HCT116 (cell line): ENCODE measurements at regions not wholly inside any gene's neighbourhood (a gene's known extent, or its start where the extent isn't known, plus 50 kb on each side); places are given as distances from the start of the nearest gene placed in this dataset.

Source experiments
- ATAC-seq: fragments of 200-7000 bp; cut with Tn5 transposase; 2 replicates; pipeline ENCODE4 v1.9.1; 2020; ENCODE audit warnings: mild to moderate bottlenecking, moderate library complexity
- BruUV-seq: library from RNA; stranded (reverse); fragments of 400-500 nt; replicated peaks from 2 replicates; lab custom pipeline; 2021; lab: Mats Ljungman, UMichigan
- CTCF ChIA-PET: fragments of 300-600 bp; sonication (Branson Sonifier 250); formaldehyde crosslinking; loops from one replicate; lab custom pipeline; 2021; ENCODE audit warnings: antibody characterized with exemption; lab: Charles Lee
- POLR2A ChIA-PET: fragments of 300-600, 350-600 bp; sonication (Branson Sonifier 250); formaldehyde crosslinking; loops from one replicate; lab custom pipeline; 2021; ENCODE audit warnings: antibody characterized with exemption; lab: Charles Lee
- RAD21 ChIA-PET, 2 experiments: fragments of 300-600 bp; sonication (Branson Sonifier 250); formaldehyde crosslinking; loops; one replicate each; lab custom pipeline; 2023; ENCODE audit warnings: low total read pairs in 2 of 2; ENCODE audit not compliant: uncharacterized antibody in 2 of 2, unreplicated experiment in 2 of 2, low non-redundant PET in 1 of 2; lab: Charles Lee
- DNase-seq: peaks from one replicate; pipeline ENCODE4 v3.0.0-alpha.2; 2010; ENCODE audit warnings: low read depth, low spot score
- H2AFZ ChIP-seq: fragments of 200-600 bp; shearing (Covaris generic), sonication (generic); 2 replicates; pipeline ENCODE4 v1.6.1; 2017; ENCODE audit warnings: low read depth, mixed run types, mixed read lengths, antibody characterized with exemption, low read length; ENCODE audit not compliant: poor library complexity, severe bottlenecking
- H3K27ac ChIP-seq: 2 replicates; pipeline ENCODE4 v1.5.1; 2012; ENCODE audit warnings: low read depth, low read length
- H3K27me3 ChIP-seq: fragments of 200-600 bp; sonication (generic); 2 replicates; pipeline ENCODE4 v1.6.1; 2016; ENCODE audit warnings: mixed run types, low read length, mixed read lengths; ENCODE audit not compliant: insufficient read depth
- H3K36me3 ChIP-seq, 2 experiments: fragments of 200-500 bp in 1 of 2; fragments of 200-600 bp in 1 of 2; sonication (Bioruptor generic) in 1 of 2; sonication (generic) in 1 of 2; 2 replicates each; pipeline versions ENCODE4 v1.5.1 to v1.6.1; 2014 to 2016; ENCODE audit warnings: low read length in 2 of 2, inconsistent platforms in 1 of 2, mixed read lengths in 1 of 2, mixed run types in 1 of 2; ENCODE audit not compliant: insufficient read depth in 2 of 2, control insufficient read depth in 1 of 2
- H3K4me1 ChIP-seq, 2 experiments: fragments of 200-600 bp in 1 of 2; sonication (generic) in 1 of 2; 2 replicates each; pipeline versions ENCODE4 v1.5.1 to v1.6.1; 2012 to 2017; ENCODE audit warnings: low read length in 2 of 2, inconsistent platforms in 1 of 2, mild to moderate bottlenecking in 1 of 2, mixed read lengths in 1 of 2, mixed run types in 1 of 2, moderate library complexity in 1 of 2; ENCODE audit not compliant: insufficient read depth in 2 of 2, control insufficient read depth in 1 of 2
- H3K4me2 ChIP-seq: fragments of 200-600 bp; sonication (generic); 2 replicates; pipeline ENCODE4 v1.6.1; 2017; ENCODE audit warnings: mixed run types, low read length, mixed read lengths
- H3K4me3 ChIP-seq, 2 experiments: fragments of 200-600 bp in 1 of 2; sonication (generic) in 1 of 2; replicated peaks in 1 of 2; 2 replicates each; pipeline ENCODE4 v1.5.1; 2011 to 2016; ENCODE audit warnings: low read length in 2 of 2, control low read depth in 1 of 2, low read depth in 1 of 2, mild to moderate bottlenecking in 1 of 2, mixed read lengths in 1 of 2, mixed run types in 1 of 2
- H3K79me2 ChIP-seq: fragments of 200-600 bp; sonication (generic); 2 replicates; pipeline ENCODE4 v1.6.1; 2017; ENCODE audit warnings: mild to moderate bottlenecking, mixed run types, low read length, moderate library complexity, mixed read lengths; ENCODE audit not compliant: insufficient read depth
- H3K9ac ChIP-seq: fragments of 200-600 bp; sonication (generic); 2 replicates; pipeline ENCODE4 v1.6.1; 2016; ENCODE audit warnings: low read length, mixed read lengths
- H3K9me2 ChIP-seq: fragments of 200-600 bp; sonication (generic), shearing (Covaris generic); 2 replicates; pipeline ENCODE4 v1.6.1; 2017; ENCODE audit warnings: mixed run types, mild to moderate bottlenecking, moderate library complexity; ENCODE audit not compliant: insufficient read depth
- H3K9me3 ChIP-seq, 2 experiments: fragments of 200-500 bp in 1 of 2; fragments of 200-600 bp in 1 of 2; sonication (Bioruptor generic) in 1 of 2; sonication (generic) in 1 of 2; 2 replicates each; pipeline ENCODE4 v1.6.1; 2014 to 2017; ENCODE audit warnings: low read length in 2 of 2, mixed read lengths in 2 of 2, inconsistent platforms in 1 of 2, low read depth in 1 of 2, mild to moderate bottlenecking in 1 of 2, mixed run types in 1 of 2, moderate library complexity in 1 of 2; ENCODE audit not compliant: control insufficient read depth in 1 of 2, insufficient read depth in 1 of 2
- H4K20me1 ChIP-seq: fragments of 200-600 bp; sonication (generic), shearing (Covaris generic); 2 replicates; pipeline ENCODE4 v1.6.1; 2017; ENCODE audit warnings: mixed run types, mild to moderate bottlenecking, moderate library complexity; ENCODE audit not compliant: insufficient read depth
- CBX3 ChIP-seq: IDR thresholded peaks from 2 replicates; pipeline ENCODE4 v1.6.1; 2012; ENCODE audit warnings: low read depth
- CEBPB ChIP-seq: IDR thresholded peaks from 2 replicates; pipeline ENCODE4 v1.6.1; 2012; ENCODE audit warnings: low read depth
- EGR1 ChIP-seq: IDR thresholded peaks from 2 replicates; pipeline ENCODE4 v1.6.1; 2012; ENCODE audit warnings: low read depth
- EZH2phosphoT487 ChIP-seq: fragments of 200-600 bp; IDR thresholded peaks from 2 replicates; pipeline ENCODE4 v1.6.1; 2018; ENCODE audit warnings: antibody characterized with exemption, borderline replicate concordance
- JUND ChIP-seq: IDR thresholded peaks from 2 replicates; pipeline ENCODE4 v1.6.1; 2012
- RAD21 ChIP-seq: IDR thresholded peaks from 2 replicates; pipeline ENCODE4 v1.6.1; 2012; ENCODE audit warnings: low read depth, mild to moderate bottlenecking
- SRF ChIP-seq: IDR thresholded peaks from 2 replicates; pipeline ENCODE4 v1.6.1; 2012; ENCODE audit warnings: low read depth
- ZFX ChIP-seq: fragments of 450-650 bp; IDR thresholded peaks from 2 replicates; pipeline ENCODE4 v1.6.1; 2017
- intact Hi-C: fragments of 100-400 bp; cut with micrococcal nuclease; formaldehyde crosslinking; loops from 2 replicates; pipeline ENCODE4 v1.10.0; 2022
- TF ChIP-seq, protein P1 (sequence below): IDR thresholded peaks from 2 replicates; pipeline ENCODE4 v1.6.1; 2011; ENCODE audit warnings: mild to moderate bottlenecking, low read length, moderate library complexity; ENCODE audit not compliant: insufficient replicate concordance; ENCODE audit errors: extremely low read depth
- TF ChIP-seq, protein P2 (sequence below), 3 experiments: fragments of 200-600 bp in 1 of 3; sonication (generic) in 1 of 3; IDR thresholded peaks in 2 of 3; conservative IDR thresholded peaks in 1 of 3; 2 replicates each; pipeline ENCODE4 v1.5.1; 2012 to 2017; ENCODE audit warnings: low read depth in 2 of 3, low read length in 2 of 3, antibody characterized with exemption in 1 of 3, borderline replicate concordance in 1 of 3, control low read depth in 1 of 3, mild to moderate bottlenecking in 1 of 3, mixed read lengths in 1 of 3, mixed run types in 1 of 3, moderate library complexity in 1 of 3; ENCODE audit not compliant: insufficient read depth in 1 of 3
- TF ChIP-seq, protein P3 (sequence below): IDR thresholded peaks from 2 replicates; pipeline ENCODE4 v1.6.1; 2012

DNA sequence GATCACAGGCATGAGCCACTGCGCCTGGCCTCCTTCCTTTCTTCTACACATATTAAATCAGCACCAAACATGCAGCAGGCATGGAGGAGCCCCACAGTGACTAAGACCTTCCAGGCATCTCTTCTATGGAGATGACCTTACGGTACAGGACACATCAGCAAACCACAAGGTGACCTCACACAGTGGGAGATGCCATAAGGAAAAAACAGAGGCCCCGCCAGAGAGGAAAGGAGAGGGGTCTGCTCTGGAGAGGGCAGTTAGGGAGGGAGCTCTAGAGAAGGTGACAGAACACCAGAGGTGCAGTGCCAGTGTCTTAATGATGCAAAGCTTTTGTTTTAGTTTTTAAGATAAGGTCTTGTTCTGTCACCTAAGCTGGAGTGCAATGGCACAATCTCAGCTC lies 81.1 kb upstream of the ESRRB start:
- no peak for DNase-seq
- H3K4me2 ChIP-seq = no peak overlapping the region
- RAD21 ChIA-PET = no interaction called here

DNA sequence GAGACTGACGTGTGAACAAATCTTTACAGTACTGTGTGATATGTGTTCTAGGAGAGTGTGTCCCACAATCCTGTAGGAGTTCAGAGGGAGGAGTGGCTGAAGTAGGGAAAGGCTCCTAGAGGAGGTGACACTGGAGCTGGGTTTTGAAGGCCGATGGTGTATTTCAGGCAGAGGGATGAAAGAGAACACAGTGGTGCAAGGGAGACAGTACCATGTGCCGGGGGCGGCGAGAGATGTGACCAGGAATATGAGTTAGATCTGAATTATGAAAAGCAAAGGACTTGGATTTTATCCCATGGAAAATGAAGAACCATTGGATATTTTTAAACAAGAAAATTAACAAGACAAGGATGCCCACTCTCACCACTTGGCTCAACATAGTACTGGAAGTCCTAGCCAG lies 77.0 kb upstream of the ESRRB start:
- POLR2A ChIA-PET = no interaction called here
- RAD21 ChIA-PET = no interaction called here

More for the DNA sequence above, 81.1 kb upstream of the ESRRB start:
- intact Hi-C loops = no loop called here
- Histone ChIP-seq H3K9ac (no peak overlapping the region), H3K27me3 (no peaks in the 10 kb centered on the region), H3K9me2 (no peaks in the 10 kb centered on the region)
- no peak for TF ChIP-seq EZH2phosphoT487
- TF ChIP-seq ZFX = no peak
- TF ChIP-seq CEBPB = no peak
- TF ChIP-seq RAD21 = no peak
- TF ChIP-seq, all 23 proteins: peak for 0
- no peak for ATAC-seq
- H4K20me1 ChIP-seq = no peaks in the 10 kb centered on the region
- H3K4me1 ChIP-seq = no peaks in the 10 kb centered on the region
- H3K9me3 ChIP-seq = no peaks in the 10 kb centered on the region
- ChIA-PET POLR2A (no interaction called here), CTCF (no interaction called here)
- no TSS peak for BruUV-seq
- no peak overlapping the region for H3K27ac ChIP-seq
- H3K79me2 ChIP-seq = no peaks in the 10 kb centered on the region
- H3K4me3 ChIP-seq = no peak overlapping the region
- H2AFZ ChIP-seq = no peak overlapping the region
- no peaks in the 10 kb centered on the region for H3K36me3 ChIP-seq

More for the DNA sequence above, 77.0 kb upstream of the ESRRB start:
- CTCF ChIA-PET = no interaction called here
- Histone ChIP-seq H3K9me3 (no peaks in the 10 kb centered on the region), H3K27ac (no peak overlapping the region), H3K79me2 (no peaks in the 10 kb centered on the region), H2AFZ (no peak overlapping the region), H3K9ac (no peak overlapping the region), H3K4me3 (no peak overlapping the region), H3K4me2 (no peak overlapping the region), H3K9me2 (no peaks in the 10 kb centered on the region), H3K36me3 (no peaks in the 10 kb centered on the region), H4K20me1 (no peaks in the 10 kb centered on the region), H3K27me3 (0 out of 2 replicates have a peak, but pooled peaks cover 11% of the 10 kb centered on the region), H3K4me1 (no peaks in the 10 kb centered on the region)
- no TSS peak for BruUV-seq
- DNase-seq (no peak), ATAC-seq (no peak)
- intact Hi-C loops = no loop called here
- TF ChIP-seq, protein P1, sequence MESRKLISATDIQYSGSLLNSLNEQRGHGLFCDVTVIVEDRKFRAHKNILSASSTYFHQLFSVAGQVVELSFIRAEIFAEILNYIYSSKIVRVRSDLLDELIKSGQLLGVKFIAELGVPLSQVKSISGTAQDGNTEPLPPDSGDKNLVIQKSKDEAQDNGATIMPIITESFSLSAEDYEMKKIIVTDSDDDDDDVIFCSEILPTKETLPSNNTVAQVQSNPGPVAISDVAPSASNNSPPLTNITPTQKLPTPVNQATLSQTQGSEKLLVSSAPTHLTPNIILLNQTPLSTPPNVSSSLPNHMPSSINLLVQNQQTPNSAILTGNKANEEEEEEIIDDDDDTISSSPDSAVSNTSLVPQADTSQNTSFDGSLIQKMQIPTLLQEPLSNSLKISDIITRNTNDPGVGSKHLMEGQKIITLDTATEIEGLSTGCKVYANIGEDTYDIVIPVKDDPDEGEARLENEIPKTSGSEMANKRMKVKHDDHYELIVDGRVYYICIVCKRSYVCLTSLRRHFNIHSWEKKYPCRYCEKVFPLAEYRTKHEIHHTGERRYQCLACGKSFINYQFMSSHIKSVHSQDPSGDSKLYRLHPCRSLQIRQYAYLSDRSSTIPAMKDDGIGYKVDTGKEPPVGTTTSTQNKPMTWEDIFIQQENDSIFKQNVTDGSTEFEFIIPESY = no peak
- TF ChIP-seq CBX3 (no peak), EGR1 (no peak), SRF (no peak), RAD21 (no peak), JUND (no peak), ZFX (no peak), EZH2phosphoT487 (no peak)
- TF ChIP-seq, protein P2, sequence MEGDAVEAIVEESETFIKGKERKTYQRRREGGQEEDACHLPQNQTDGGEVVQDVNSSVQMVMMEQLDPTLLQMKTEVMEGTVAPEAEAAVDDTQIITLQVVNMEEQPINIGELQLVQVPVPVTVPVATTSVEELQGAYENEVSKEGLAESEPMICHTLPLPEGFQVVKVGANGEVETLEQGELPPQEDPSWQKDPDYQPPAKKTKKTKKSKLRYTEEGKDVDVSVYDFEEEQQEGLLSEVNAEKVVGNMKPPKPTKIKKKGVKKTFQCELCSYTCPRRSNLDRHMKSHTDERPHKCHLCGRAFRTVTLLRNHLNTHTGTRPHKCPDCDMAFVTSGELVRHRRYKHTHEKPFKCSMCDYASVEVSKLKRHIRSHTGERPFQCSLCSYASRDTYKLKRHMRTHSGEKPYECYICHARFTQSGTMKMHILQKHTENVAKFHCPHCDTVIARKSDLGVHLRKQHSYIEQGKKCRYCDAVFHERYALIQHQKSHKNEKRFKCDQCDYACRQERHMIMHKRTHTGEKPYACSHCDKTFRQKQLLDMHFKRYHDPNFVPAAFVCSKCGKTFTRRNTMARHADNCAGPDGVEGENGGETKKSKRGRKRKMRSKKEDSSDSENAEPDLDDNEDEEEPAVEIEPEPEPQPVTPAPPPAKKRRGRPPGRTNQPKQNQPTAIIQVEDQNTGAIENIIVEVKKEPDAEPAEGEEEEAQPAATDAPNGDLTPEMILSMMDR (IDR thresholded peaks at IDR 0.05 in 2 of 3, conservative IDR thresholded peaks at IDR 0.05 in 1 of 3; ENCODE audit: borderline replicate concordance in 1 of 3, insufficient read depth in 1 of 3, low read depth in 2 of 3, low read length in 2 of 3) = no peak
- TF ChIP-seq, protein P3, sequence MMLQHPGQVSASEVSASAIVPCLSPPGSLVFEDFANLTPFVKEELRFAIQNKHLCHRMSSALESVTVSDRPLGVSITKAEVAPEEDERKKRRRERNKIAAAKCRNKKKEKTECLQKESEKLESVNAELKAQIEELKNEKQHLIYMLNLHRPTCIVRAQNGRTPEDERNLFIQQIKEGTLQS = no peak
